ENCODE measurements at regions not wholly inside any gene's neighbourhood (a gene's known extent, or its start where the extent isn't known, plus 50 kb on each side); places are given as distances from the start of the nearest gene placed in this dataset.

DNA sequence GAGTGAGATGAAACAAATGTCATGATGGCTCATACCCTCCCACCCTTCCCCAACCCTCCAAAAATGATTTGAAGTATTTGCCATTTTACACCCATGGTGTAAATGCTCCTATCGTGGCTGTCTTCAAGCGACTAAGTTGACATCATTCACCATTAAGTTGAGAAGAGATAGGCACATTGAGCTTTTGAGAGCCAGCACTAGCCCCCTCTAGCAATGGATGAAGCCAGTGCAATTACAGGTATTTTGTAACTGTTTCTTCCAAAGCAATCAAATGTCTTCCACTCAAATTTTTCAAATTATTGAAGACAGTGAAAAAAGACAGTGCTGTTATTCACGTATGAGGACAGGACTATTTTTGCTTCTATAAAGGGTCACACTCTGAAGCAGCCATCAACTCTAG, 371.5 kb upstream of the KLF4 start:
- H3K27me3 ChIP-seq (ENCODE audit: control insufficient read depth, insufficient read depth, low read length): no peaks in the 10 kb centered on the region
- DNase-seq: no peak

DNA sequence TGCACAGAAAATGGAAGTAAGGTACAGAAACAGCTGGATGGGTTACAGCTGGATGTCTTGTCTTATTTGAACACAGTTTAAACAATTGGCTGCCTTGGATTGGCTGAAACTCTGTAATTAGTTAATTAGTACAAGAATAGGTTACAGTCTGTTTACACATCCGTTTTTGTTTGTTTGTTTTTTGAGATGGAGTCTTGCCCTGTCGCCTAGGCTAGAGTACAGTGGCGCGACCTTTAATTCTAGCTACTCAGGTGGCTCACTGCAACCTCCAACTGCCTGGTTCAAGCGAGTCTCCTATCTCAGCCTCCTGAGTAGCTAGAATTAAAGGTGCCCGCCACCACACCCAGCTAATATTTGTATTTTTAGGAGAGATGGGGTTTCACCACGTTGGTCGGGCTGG, 368.7 kb upstream of the KLF4 start:
- no peak for DNase-seq
- Histone ChIP-seq H3K36me3 (replicated peaks; ENCODE audit: control insufficient read depth, insufficient read depth, low read length) (no peaks in the 10 kb centered on the region), H3K4me3 (ENCODE audit: insufficient read depth, low read depth, low read length) (no peak overlapping the region), H3K27me3 (ENCODE audit: control insufficient read depth, insufficient read depth, low read length) (no peaks in the 10 kb centered on the region)

More for the DNA sequence above, 371.5 kb upstream of the KLF4 start:
- H3K4me3 ChIP-seq (ENCODE audit: insufficient read depth, low read depth, low read length): no peak overlapping the region
- H3K36me3 ChIP-seq (replicated peaks; ENCODE audit: control insufficient read depth, insufficient read depth, low read length): no peaks in the 10 kb centered on the region

DNA sequence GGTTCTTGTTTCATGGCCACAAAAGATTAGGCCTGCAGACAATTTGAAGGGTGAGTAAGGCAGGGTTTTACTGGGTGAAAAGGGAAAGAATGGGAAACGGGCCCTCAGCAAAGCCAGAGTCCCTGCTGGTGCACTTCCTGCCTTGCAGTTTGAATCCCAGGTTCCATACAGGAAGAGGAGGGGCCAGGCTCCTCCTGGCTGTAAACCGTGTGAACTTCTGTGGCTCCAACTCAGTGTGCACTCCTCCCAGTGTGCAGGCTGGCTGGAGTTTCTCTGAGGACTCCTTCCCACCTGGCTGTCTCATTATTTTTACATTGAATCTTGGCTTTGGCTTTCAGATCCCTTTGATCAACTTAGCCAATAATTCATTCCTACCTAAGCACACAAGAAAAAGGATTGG, 367.1 kb upstream of the KLF4 start:
- DNase-seq: no peak
- no peaks in the 10 kb centered on the region for H3K27me3 ChIP-seq (ENCODE audit: control insufficient read depth, insufficient read depth, low read length)
- H3K4me3 ChIP-seq (ENCODE audit: insufficient read depth, low read depth, low read length): no peak overlapping the region
- H3K36me3 ChIP-seq (replicated peaks; ENCODE audit: control insufficient read depth, insufficient read depth, low read length): no peaks in the 10 kb centered on the region

DNA sequence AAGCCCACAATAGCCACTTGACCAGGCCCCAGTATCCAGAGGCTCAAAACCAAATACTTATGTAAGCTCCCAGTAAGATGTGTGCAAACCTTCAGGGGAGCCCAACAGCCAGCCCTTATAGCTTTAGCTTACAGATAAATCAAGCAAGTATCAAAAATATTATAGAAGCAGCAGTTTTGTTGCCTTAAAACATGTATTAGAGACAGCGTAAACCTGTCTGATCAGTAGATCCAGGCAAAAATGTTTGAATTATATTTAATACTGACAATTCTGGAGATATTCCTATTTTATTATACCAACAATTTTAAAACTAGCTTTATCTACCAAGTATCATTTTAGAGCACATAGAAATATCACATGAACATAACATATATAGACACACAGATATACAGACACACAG, 365.6 kb upstream of the KLF4 start:
- H3K36me3 ChIP-seq (replicated peaks; ENCODE audit: control insufficient read depth, insufficient read depth, low read length): no peaks in the 10 kb centered on the region
- no peak for DNase-seq
- no peaks in the 10 kb centered on the region for H3K27me3 ChIP-seq (ENCODE audit: control insufficient read depth, insufficient read depth, low read length)
- H3K4me3 ChIP-seq (ENCODE audit: insufficient read depth, low read depth, low read length): no peak overlapping the region

DNA sequence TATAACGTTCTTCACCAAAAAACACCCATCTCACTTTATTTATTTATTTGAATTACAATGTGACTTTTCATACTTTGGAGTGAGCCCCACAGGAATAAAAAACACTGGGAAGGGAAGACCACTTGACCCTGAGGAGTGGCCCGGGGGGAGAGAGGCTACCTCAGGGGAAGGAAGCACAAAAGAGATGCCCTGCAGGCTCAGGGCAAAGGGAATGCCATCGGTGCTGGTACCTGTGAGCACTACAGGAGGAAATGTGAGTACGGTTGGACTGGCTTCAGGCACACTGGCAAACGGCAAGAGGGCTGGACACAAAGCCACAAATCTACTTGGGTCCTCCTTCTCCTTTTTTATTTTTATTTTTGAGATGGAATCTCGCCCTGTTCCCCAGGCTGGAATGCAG, 363.9 kb upstream of the KLF4 start:
- Histone ChIP-seq H3K36me3 (replicated peaks; ENCODE audit: control insufficient read depth, insufficient read depth, low read length) (no peaks in the 10 kb centered on the region), H3K27me3 (ENCODE audit: control insufficient read depth, insufficient read depth, low read length) (no peaks in the 10 kb centered on the region), H3K4me3 (ENCODE audit: insufficient read depth, low read depth, low read length) (no peak overlapping the region)
- no peak for DNase-seq

DNA sequence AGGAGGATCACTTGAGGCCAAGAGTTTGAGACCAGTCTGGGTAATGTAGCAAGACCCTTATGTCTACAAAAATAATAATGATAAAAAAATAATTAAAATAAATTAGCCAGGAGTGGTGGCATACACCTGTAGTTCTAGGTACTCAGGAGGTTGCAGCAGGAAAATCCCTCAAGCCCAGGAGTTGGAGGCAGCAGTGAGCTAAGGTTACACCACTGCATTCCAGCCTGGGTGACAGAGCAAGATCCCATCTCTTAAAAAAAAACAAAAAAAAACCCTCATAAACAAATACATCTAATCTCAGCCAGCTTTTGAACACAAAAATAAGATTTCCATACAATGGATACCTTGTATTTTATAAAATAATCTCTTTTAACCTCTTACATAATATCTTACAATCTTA, 363.3 kb upstream of the KLF4 start:
- no peaks in the 10 kb centered on the region for H3K27me3 ChIP-seq (ENCODE audit: control insufficient read depth, insufficient read depth, low read length)
- no peak overlapping the region for H3K4me3 ChIP-seq (ENCODE audit: insufficient read depth, low read depth, low read length)
- no peaks in the 10 kb centered on the region for H3K36me3 ChIP-seq (replicated peaks; ENCODE audit: control insufficient read depth, insufficient read depth, low read length)
- no peak for DNase-seq

DNA sequence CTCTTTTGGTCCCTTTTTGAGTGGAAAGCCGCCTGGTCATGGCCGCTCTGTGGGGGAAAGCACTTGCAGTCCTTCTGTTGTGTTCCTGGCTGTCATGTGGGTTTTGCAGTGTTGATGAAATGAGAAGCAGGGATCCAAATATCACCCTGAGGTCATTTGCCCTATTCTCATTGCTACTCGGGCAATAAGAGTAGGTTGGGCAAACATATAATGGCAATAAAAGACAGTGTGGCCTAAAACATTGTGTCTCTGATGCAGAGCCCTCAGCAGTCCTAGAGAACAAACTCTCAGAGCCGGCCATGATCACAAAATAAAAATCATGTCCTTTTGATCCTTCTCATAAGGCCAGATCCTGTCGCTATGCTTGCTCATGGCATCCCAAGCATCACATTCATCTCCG, 361.1 kb upstream of the KLF4 start:
- Histone ChIP-seq H3K27me3 (ENCODE audit: control insufficient read depth, insufficient read depth, low read length) (no peaks in the 10 kb centered on the region), H3K36me3 (replicated peaks; ENCODE audit: control insufficient read depth, insufficient read depth, low read length) (no peaks in the 10 kb centered on the region), H3K4me3 (ENCODE audit: insufficient read depth, low read depth, low read length) (no peak overlapping the region)
- DNase-seq: no peak

DNA sequence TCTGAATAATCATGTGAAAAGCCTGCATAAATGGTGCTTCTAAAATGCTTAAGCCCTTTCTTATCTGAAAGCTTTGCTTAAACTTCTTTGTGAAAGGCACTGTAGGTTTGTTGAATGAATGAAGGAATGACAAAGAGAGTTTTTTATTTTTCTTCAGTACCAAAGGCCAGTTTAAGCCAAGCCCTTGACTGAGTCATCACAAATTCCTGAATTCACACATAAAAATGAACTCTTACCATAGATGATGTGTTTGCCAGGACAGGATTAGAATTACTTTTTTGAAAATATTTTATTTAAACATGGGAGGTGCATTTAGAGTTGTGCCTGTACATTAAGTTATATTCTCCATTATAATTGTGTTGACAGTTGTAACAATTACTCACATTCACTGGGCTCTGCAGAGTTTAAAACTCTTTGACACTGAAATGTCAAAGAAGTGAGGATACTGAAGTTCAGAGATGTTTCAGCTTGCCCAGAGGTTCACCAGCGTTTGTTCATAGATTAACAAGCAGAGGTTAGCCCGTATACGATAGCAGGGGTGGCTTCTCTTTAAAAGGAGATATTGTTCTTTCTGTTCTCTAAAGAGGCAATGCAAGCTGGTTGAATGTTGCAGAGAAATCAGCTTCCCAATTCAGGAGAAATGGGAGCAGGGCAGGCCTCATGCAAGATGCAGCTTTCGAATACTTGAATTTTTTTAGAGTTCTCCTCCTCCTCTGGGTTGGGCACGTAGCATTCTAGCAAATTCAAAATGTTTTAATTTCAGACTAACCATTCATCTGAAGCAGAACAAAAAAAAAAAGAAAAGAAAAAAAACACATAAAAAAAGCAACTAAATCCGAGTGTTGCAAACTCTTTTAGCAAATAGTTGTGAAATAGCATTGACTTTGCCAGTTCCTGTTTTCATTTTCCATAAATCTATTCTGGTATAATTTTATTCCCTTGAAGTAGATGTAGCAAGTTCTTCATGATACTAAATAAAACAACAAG, 358.7 kb upstream of the KLF4 start:
- no peaks in the 10 kb centered on the region for H3K36me3 ChIP-seq (replicated peaks; ENCODE audit: control insufficient read depth, insufficient read depth, low read length)
- H3K27me3 ChIP-seq (ENCODE audit: control insufficient read depth, insufficient read depth, low read length): no peaks in the 10 kb centered on the region
- no peak overlapping the region for H3K4me3 ChIP-seq (ENCODE audit: insufficient read depth, low read depth, low read length)
- no peak for DNase-seq

DNA sequence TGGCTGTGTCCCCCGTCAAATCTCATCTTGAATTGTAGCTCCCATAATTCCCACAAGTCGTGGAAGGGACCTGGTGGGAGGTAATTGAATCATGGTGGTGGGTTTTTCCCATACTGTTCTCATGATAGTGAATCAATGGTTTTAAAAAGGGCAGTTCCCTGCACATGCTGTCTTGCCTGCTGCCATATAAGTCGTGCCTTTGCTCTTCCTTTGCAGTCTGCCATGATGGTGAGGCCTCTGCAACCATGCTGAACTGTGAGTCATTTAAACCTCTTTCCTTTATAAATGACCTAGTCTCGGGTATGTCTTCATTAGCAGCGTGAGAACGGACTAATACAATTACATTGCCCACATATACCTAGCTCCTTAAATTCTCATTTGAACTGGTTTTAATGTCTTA, 353.0 kb upstream of the KLF4 start:
- Histone ChIP-seq H3K27me3 (ENCODE audit: control insufficient read depth, insufficient read depth, low read length) (no peaks in the 10 kb centered on the region), H3K36me3 (replicated peaks; ENCODE audit: control insufficient read depth, insufficient read depth, low read length) (no peaks in the 10 kb centered on the region), H3K4me3 (ENCODE audit: insufficient read depth, low read depth, low read length) (no peak overlapping the region)
- no peak for DNase-seq

DNA sequence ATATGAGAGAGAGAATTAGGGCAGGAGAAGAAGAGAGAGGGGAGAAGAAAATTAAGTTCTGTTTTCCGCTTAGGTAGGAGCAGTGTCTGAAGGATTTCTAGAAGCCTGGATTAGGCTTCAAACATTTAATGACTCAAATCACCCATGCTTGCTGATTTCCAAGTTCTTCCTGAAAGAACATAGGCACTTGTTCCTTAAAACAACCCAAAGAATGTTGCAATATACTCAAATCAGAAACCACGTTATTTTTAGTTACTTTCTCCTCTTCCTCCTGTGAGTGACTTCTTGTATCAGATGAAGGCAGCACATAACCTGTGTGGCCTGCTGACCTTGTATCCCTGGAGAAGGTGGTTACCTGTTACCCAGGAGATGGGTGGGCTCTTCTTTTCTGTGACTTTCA, 351.5 kb upstream of the KLF4 start:
- no peaks in the 10 kb centered on the region for H3K27me3 ChIP-seq (ENCODE audit: control insufficient read depth, insufficient read depth, low read length)
- no peak overlapping the region for H3K4me3 ChIP-seq (ENCODE audit: insufficient read depth, low read depth, low read length)
- no peaks in the 10 kb centered on the region for H3K36me3 ChIP-seq (replicated peaks; ENCODE audit: control insufficient read depth, insufficient read depth, low read length)
- DNase-seq: no peak

DNA sequence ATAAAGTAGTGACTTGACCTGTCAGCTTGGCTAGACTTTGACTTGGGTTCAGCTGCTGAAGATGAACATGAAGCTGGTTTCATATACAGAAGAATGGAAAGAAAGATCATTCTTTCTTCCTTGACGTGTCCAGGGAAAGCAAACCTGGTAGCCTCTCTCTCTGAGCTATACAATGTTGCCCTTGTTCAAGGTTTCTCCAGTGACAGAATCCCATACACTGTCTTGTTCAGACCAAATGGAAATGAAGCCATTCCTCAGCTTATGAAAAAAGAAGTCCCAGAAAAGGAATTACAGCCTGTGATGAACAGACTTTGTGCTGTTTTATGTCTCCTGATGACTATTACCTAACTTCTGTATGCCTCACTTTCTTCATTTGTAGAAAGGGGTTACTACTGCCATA, 349.8 kb upstream of the KLF4 start:
- no peaks in the 10 kb centered on the region for H3K36me3 ChIP-seq (replicated peaks; ENCODE audit: control insufficient read depth, insufficient read depth, low read length)
- H3K27me3 ChIP-seq (ENCODE audit: control insufficient read depth, insufficient read depth, low read length): no peaks in the 10 kb centered on the region
- no peak for DNase-seq
- H3K4me3 ChIP-seq (ENCODE audit: insufficient read depth, low read depth, low read length): no peak overlapping the region

DNA sequence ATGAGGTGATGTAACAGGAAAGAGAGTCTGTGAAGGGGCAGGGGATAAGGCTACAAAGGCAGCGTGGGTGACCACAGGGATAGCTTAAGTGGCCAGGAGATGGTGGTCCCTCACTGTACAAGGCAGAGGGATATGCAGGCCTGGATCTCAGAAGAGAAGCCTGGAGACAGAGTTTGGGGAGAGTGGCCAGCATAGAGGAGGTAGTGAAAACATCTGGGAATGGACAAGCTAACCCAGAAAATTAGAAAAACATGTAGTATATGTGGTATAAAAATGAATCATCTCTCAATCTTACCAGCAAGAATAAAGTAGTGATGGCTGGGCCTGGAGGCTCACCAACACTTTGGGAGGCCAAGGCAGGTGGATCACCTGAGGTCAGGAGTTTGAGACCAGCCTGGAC, 349.2 kb upstream of the KLF4 start:
- no peaks in the 10 kb centered on the region for H3K27me3 ChIP-seq (ENCODE audit: control insufficient read depth, insufficient read depth, low read length)

DNA sequence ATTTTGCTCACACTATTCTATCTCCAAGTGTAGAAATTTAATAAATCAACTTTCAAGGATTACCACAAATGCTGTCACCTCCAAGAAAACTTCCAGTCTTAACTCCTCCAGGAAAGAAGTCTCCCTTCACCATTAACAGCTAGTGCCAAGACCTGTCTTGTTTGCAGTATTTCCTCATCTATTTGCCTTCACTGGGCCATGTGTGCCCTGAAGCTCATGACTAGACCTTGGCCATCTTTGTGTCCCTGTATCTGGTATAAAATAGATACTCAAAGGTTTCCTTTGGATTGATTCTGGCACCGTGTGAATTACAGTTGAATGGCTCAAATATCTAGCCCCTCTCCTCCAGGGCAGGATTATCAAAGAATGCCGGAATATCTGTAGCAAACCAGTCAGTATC, 346.7 kb upstream of the KLF4 start:
- Histone ChIP-seq H3K27me3 (ENCODE audit: control insufficient read depth, insufficient read depth, low read length) (no peaks in the 10 kb centered on the region), H3K36me3 (replicated peaks; ENCODE audit: control insufficient read depth, insufficient read depth, low read length) (no peaks in the 10 kb centered on the region), H3K4me3 (ENCODE audit: insufficient read depth, low read depth, low read length) (no peak overlapping the region)
- DNase-seq: no peak

More for the DNA sequence above, 349.2 kb upstream of the KLF4 start:
- no peak overlapping the region for H3K4me3 ChIP-seq (ENCODE audit: insufficient read depth, low read depth, low read length)
- no peak for DNase-seq
- H3K36me3 ChIP-seq (replicated peaks; ENCODE audit: control insufficient read depth, insufficient read depth, low read length): no peaks in the 10 kb centered on the region

DNA sequence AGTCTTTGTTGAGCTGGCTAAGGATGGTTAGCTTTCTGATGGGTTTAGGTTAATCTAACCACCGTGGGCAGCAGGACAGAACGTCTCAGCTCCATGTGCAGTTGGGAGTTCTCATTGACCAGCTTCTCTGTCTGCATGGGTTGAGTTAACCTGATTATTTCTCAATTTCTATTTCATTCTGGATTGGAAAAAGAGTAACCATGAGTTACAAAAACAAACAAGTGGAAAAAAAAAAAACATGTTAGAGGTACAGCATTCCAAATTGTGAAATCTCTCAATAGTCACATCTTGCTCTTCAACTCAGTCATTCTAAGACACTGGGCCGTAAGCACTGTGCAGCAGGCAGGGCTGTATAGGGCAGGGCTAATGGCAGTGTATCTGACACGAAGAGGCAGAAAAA, 343.7 kb upstream of the KLF4 start:
- Histone ChIP-seq H3K36me3 (replicated peaks; ENCODE audit: control insufficient read depth, insufficient read depth, low read length) (no peaks in the 10 kb centered on the region), H3K4me3 (ENCODE audit: insufficient read depth, low read depth, low read length) (no peak overlapping the region), H3K27me3 (ENCODE audit: control insufficient read depth, insufficient read depth, low read length) (no peaks in the 10 kb centered on the region)
- DNase-seq: no peak

DNA sequence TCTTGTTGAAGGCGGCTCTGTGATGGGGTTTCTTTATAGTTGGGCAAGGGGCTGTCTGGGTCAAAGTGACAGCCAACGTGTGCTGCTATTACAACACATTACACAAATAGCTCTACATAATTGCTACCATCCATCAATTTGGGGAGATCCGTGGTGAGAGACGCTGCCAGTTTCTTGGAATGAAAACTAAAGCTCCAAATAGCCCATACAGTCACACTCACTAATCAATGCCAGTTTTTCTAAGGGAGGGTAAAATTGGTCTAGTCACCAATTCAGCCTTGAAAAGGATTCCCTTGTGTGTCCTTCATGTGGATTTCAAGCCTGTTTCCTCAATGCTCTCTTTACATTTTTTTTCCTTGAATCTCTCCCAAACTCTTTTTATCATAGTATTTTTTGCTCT, 343.3 kb upstream of the KLF4 start:
- Histone ChIP-seq H3K36me3 (replicated peaks; ENCODE audit: control insufficient read depth, insufficient read depth, low read length) (no peaks in the 10 kb centered on the region), H3K27me3 (ENCODE audit: control insufficient read depth, insufficient read depth, low read length) (no peaks in the 10 kb centered on the region), H3K4me3 (ENCODE audit: insufficient read depth, low read depth, low read length) (no peak overlapping the region)
- DNase-seq: no peak
